MM.1S (cell line): ENCODE measurements at regions not wholly inside any gene's neighbourhood (a gene's known extent, or its start where the extent isn't known, plus 50 kb on each side); places are given as distances from the start of the nearest gene placed in this dataset.

ENCODE experiments used
- CTCF ChIP-seq: fragments of 300-600 bp; sonication (generic); IDR thresholded peaks from 2 replicates; pipeline ENCODE4 v1.5.1; 2016; ENCODE audit warnings: antibody characterized with exemption, low read length, mixed read lengths
- EZH2 ChIP-seq: fragments of 300-600 bp; sonication (generic); optimal IDR thresholded peaks from 2 replicates; pipeline ENCODE3; 2017; ENCODE audit warnings: low read depth, mild to moderate bottlenecking, antibody characterized with exemption, low read length, mixed read lengths
- EZH2phosphoT487 ChIP-seq: fragments of 300-600 bp; sonication (generic); IDR thresholded peaks from 2 replicates; pipeline ENCODE4 v1.6.1; 2018; ENCODE audit warnings: antibody characterized with exemption, low read length

- TF ChIP-seq CTCF, result no peak
- TF ChIP-seq EZH2phosphoT487, result no peak
- no peak for TF ChIP-seq EZH2
Observed at GRCh38 chr15:94077938-94078337, 153.4 kb upstream of the MCTP2 start.
